Activated CD8-positive, alpha-beta T cell treated with anti-CD3 and anti-CD28 coated beads, Interleukin-2, amount 10 ng/mL, durations not matched to agents 7 days and 5 days (primary cell): ENCODE measurements at regions not wholly inside any gene's neighbourhood (a gene's known extent, or its start where the extent isn't known, plus 50 kb on each side); places are given as distances from the start of the nearest gene placed in this dataset.
"Not testable (repeated sequence)": the region's sequence is repeated elsewhere in the genome, so short reads cannot be mapped to it uniquely, and the experiment has no call there.

Experiments used
- ATAC-seq: fragments of 150-1000 bp; cut with Tn5 transposase; one replicate; pipeline ENCODE4 v1.10.0; 2021; ENCODE audit warnings: moderate library complexity
- CTCF ChIA-PET: fragments of 350-600 bp; sonication (Branson Sonifier 250); formaldehyde crosslinking; loops from one replicate; lab custom pipeline; 2021; ENCODE audit warnings: antibody characterized with exemption; lab: Charles Lee
- POLR2A ChIA-PET: fragments of 350-600 bp; sonication (Branson Sonifier 250); formaldehyde crosslinking; loops from one replicate; lab custom pipeline; 2021; ENCODE audit warnings: antibody characterized with exemption; lab: Charles Lee
- DNase-seq: peaks from one replicate; pipeline ENCODE4 v3.0.0-alpha.2; 2020
- H3K27ac Mint-ChIP-seq: one replicate; pipeline ENCODE4 v1.8.0; 2021; ENCODE audit warnings: mild to moderate bottlenecking, mixed read lengths
- H3K27me3 Mint-ChIP-seq: one replicate; pipeline ENCODE4 v1.8.0; 2021; ENCODE audit warnings: low read depth, mixed read lengths
- H3K36me3 Mint-ChIP-seq: one replicate; pipeline ENCODE4 v1.8.0; 2021; ENCODE audit warnings: low read depth, mixed read lengths
- H3K4me1 Mint-ChIP-seq: one replicate; pipeline ENCODE4 v1.8.0; 2021; ENCODE audit warnings: low read depth, mixed read lengths
- H3K4me3 Mint-ChIP-seq: one replicate; pipeline ENCODE4 v1.8.0; 2021; ENCODE audit warnings: mild to moderate bottlenecking, mixed read lengths
- H3K9me3 Mint-ChIP-seq: one replicate; pipeline ENCODE4 v1.8.0; 2022; ENCODE audit warnings: mixed read lengths; ENCODE audit not compliant: insufficient read depth

DNA sequence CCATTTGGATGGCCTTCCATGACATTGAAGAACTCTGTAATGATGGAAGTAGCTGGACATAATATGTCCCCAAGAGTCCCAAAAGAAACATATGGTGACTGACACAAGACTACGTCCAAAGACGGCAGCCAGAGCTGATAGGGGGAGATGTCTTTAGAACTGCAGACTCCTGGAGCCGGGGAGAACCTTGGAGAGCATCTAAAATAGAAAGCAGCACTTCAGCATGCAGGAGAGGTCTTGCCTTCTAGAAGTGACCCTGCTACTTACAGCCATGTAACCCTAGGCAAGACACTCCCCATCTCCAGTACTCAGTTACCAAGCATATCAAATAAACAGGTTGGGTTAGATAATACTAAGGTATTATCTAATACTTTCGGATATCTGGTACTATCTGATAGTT, 143.8 kb upstream of the BCL6 start:
- H3K9me3 Mint-ChIP-seq = peaks cover 8% of the 10 kb centered on the region
- peak overlapping the region; percentile 13 for H3K27ac Mint-ChIP-seq
- DNase-seq (no peak), ATAC-seq (no peak)
- CTCF ChIA-PET = interaction anchor here (0.9 kb wide), 1 partner anchor 83 kb away, joined by 4 read pairs; no protein-coding TSS in a partner anchor
- POLR2A ChIA-PET = no interaction called here
- peaks cover 3% of the 10 kb centered on the region for H3K27me3 Mint-ChIP-seq
- no peak overlapping the region for H3K4me3 Mint-ChIP-seq
- peaks cover 8% of the 10 kb centered on the region for H3K36me3 Mint-ChIP-seq
- H3K4me1 Mint-ChIP-seq = peaks cover 13% of the 10 kb centered on the region

GRCh38 chr3:187889601-187890404, 144.5 kb upstream of the BCL6 start:
- POLR2A ChIA-PET = no interaction called here
- Mint-ChIP-seq H3K27ac (peak overlapping the region; percentile 85), H3K9me3 (peaks cover 8% of the 10 kb centered on the region), H3K4me1 (peaks cover 13% of the 10 kb centered on the region), H3K27me3 (peaks cover 3% of the 10 kb centered on the region), H3K4me3 (peak overlapping the region; percentile 27), H3K36me3 (peaks cover 8% of the 10 kb centered on the region)
- CTCF ChIA-PET = interaction anchor here (0.9 kb wide), 1 partner anchor 83 kb away, joined by 4 read pairs; no protein-coding TSS in a partner anchor
- no peak for DNase-seq
- peak; percentile 61 for ATAC-seq

- H3K27ac Mint-ChIP-seq, H3K4me3 Mint-ChIP-seq, H3K27me3 Mint-ChIP-seq, H3K9me3 Mint-ChIP-seq, POLR2A ChIA-PET, ATAC-seq, DNase-seq, H3K36me3 Mint-ChIP-seq, CTCF ChIA-PET: not testable (repeated sequence)
- H3K4me1 Mint-ChIP-seq = peaks cover 13% of the 10 kb centered on the region
Measured at GRCh38 chr3:187890405-187890752, 145.1 kb upstream of the BCL6 start.

DNA sequence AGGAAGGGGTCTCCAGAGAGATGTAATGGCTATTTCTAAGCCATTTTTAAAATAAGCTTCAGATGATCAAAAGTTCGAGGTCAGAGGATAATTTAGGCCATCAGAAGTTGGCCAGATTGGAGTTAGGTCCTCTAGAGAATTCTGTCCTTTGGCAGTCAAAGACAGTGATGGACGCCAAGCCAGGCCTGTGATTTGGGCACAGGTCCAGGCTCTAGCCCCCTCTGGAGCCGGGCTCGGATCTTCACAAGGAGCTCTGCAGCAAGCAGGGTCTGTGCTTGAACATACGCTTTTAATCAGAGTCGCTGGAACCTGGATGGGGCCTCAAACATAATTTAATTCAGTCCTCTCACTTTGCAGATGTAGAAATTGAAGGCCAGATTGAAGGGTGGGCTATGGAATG, 151.4 kb upstream of the BCL6 start:
- no peak for DNase-seq
- CTCF ChIA-PET = interaction anchor here (1.4 kb wide), 1 partner anchor 149 kb away, joined by 4 read pairs; no protein-coding TSS in a partner anchor
- Mint-ChIP-seq H3K9me3 (peaks cover 4% of the 10 kb centered on the region), H3K4me3 (no peak overlapping the region), H3K27ac (no peak overlapping the region), H3K36me3 (no peaks in the 10 kb centered on the region), H3K27me3 (no peaks in the 10 kb centered on the region), H3K4me1 (peaks cover 12% of the 10 kb centered on the region)
- ATAC-seq = no peak
- POLR2A ChIA-PET = no interaction called here

DNA sequence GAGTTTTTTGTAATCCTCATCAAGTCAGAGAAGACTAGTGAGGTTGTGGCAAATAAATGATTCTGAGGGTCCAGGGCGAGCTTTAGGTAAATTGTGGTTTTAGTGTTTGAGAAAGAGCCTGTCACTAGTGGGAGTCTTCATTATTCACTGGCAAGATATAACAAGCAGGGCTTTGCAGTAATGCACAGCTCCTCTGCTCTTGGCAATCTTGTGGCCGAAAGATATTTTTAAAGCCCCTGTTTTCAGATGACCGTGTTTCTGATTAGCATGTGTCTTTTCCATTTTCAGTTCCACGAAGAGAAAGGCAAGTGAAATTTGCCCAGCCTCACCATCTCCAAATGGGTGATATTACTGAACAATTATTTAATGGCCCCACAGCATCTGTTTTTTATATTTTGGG, 154.0 kb upstream of the BCL6 start:
- DNase-seq = no peak
- POLR2A ChIA-PET = no interaction called here
- Mint-ChIP-seq H3K27ac (no peak overlapping the region), H3K4me3 (no peak overlapping the region), H3K36me3 (peaks cover 2% of the 10 kb centered on the region), H3K4me1 (peaks cover 17% of the 10 kb centered on the region), H3K9me3 (peaks cover 4% of the 10 kb centered on the region), H3K27me3 (no peaks in the 10 kb centered on the region)
- no peak for ATAC-seq
- CTCF ChIA-PET = interaction anchor here (1.0 kb wide), 1 partner anchor 11 kb away, joined by 4 read pairs; no protein-coding TSS in a partner anchor

GRCh38 chr3:187900993-187901755, 155.9 kb upstream of the BCL6 start:
- CTCF ChIA-PET = no interaction called here
- Mint-ChIP-seq H3K9me3 (peaks cover under 1% of the 10 kb centered on the region), H3K4me3 (no peak overlapping the region), H3K27me3 (no peaks in the 10 kb centered on the region), H3K27ac (no peak overlapping the region), H3K36me3 (peaks cover 2% of the 10 kb centered on the region), H3K4me1 (peaks cover 17% of the 10 kb centered on the region)
- no peak for ATAC-seq
- DNase-seq = no peak
- POLR2A ChIA-PET = interaction anchor here (0.9 kb wide), 1 partner anchor 98 kb away, joined by 3 read pairs; no protein-coding TSS in a partner anchor

GRCh38 chr3:187902041-187902471, 156.8 kb upstream of the BCL6 start:
- Mint-ChIP-seq H3K4me1 (peaks cover 17% of the 10 kb centered on the region), H3K4me3 (no peak overlapping the region), H3K27ac (no peak overlapping the region), H3K9me3 (no peaks in the 10 kb centered on the region), H3K27me3 (no peaks in the 10 kb centered on the region), H3K36me3 (peaks cover 2% of the 10 kb centered on the region)
- POLR2A ChIA-PET = no interaction called here
- CTCF ChIA-PET = no interaction called here
- DNase-seq (no peak), ATAC-seq (no peak)

DNA sequence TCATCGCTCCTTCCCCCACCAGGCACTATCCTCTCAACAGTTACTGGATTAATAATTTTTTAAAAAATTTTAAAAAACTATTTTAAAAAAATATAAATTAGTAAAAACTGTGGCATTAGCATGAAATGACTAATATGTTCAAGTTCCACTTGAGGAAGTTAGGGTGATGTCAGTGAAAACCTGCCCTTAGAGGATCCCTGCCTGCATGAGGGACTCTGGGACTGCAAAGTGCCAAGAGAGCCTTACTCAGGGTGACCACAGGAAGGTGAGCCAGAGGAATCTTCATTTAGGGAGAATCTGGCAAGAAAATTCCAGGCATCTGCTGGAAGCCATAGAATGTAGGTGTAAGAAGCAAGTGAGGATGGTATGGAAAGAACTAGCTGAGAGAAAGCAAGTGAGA, 157.7 kb upstream of the BCL6 start:
- Mint-ChIP-seq H3K9me3 (no peaks in the 10 kb centered on the region), H3K27ac (no peak overlapping the region), H3K36me3 (peaks cover 2% of the 10 kb centered on the region), H3K27me3 (no peaks in the 10 kb centered on the region), H3K4me1 (peaks cover 17% of the 10 kb centered on the region), H3K4me3 (no peak overlapping the region)
- DNase-seq = no peak
- ATAC-seq = no peak
- ChIA-PET POLR2A (no interaction called here), CTCF (no interaction called here)

DNA sequence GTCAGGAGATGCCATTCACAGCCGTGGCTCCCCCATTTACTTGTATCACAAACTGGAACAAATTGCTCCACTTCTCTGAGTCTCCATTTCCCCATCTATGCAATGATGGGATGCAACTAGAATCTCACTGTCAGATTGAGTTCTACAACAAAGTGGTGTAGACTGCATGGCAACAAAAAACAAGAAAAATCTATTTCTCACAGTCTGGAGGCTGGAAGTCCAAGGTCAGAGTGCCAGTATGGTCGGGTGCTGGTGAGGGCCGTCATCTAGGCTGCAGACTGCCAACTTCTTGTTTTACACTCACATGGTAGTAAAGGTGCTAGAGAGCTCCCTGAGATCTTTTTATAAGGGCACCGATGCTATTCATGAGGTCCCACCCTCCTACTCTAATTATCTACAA, 158.4 kb upstream of the BCL6 start:
- no peaks in the 10 kb centered on the region for H3K27me3 Mint-ChIP-seq
- ChIA-PET CTCF (no interaction called here), POLR2A (no interaction called here)
- H3K9me3 Mint-ChIP-seq = no peaks in the 10 kb centered on the region
- H3K4me1 Mint-ChIP-seq = peaks cover 17% of the 10 kb centered on the region
- DNase-seq = no peak
- H3K36me3 Mint-ChIP-seq = peaks cover 2% of the 10 kb centered on the region
- no peak overlapping the region for H3K4me3 Mint-ChIP-seq
- no peak for ATAC-seq
- H3K27ac Mint-ChIP-seq = no peak overlapping the region

GRCh38 chr3:187906416-187906815, 161.1 kb upstream of the BCL6 start:
- ChIA-PET CTCF (interaction anchor here (0.7 to 1.4 kb wide), 4 partner anchors 12 to 157 kb away, joined by 3 to 4 read pairs (median 4); no protein-coding TSS in a partner anchor), POLR2A (interaction anchor here (0.8 kb wide), 1 partner anchor 144 kb away, joined by 5 read pairs; no protein-coding TSS in a partner anchor)
- no peaks in the 10 kb centered on the region for H3K27me3 Mint-ChIP-seq

DNA sequence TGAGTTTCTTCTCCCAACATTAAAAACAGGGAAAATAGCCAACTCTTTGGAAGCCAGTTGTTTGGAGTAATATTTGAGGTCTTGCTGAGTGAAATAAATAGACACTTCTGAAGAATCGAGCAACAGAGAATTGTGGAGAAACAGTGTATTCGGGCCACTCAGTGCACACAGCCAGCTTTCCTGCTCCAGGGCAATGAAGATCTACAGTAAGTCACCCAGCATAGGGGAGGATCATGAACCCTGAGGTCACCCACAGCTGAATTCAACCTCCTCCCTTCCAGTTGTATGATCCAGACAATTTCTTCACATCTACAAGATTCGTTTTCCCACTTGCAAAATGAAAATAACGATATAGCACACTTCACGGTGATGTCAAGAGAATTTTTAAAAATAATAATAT, 161.7 kb upstream of the BCL6 start:
- DNase-seq = no peak
- no peaks in the 10 kb centered on the region for H3K27me3 Mint-ChIP-seq
- peaks cover 18% of the 10 kb centered on the region for H3K4me1 Mint-ChIP-seq
- H3K4me3 Mint-ChIP-seq = no peak overlapping the region
- H3K27ac Mint-ChIP-seq = no peak overlapping the region
- CTCF ChIA-PET = interaction anchor here (1.1 to 1.4 kb wide), 2 partner anchors 11 to 157 kb away, joined by 4 read pairs; no protein-coding TSS in a partner anchor
- peaks cover 5% of the 10 kb centered on the region for H3K9me3 Mint-ChIP-seq
- peaks cover 2% of the 10 kb centered on the region for H3K36me3 Mint-ChIP-seq
- POLR2A ChIA-PET = no interaction called here
- no peak for ATAC-seq

More at GRCh38 chr3:187906416-187906815, 161.1 kb upstream of the BCL6 start:
- DNase-seq = no peak
- Mint-ChIP-seq H3K27ac (no peak overlapping the region), H3K4me3 (no peak overlapping the region), H3K9me3 (peaks cover 5% of the 10 kb centered on the region), H3K4me1 (peaks cover 23% of the 10 kb centered on the region), H3K36me3 (peaks cover 2% of the 10 kb centered on the region)
- no peak for ATAC-seq

GRCh38 chr3:187909866-187910265, 164.6 kb upstream of the BCL6 start:
- Mint-ChIP-seq H3K36me3 (peaks cover 2% of the 10 kb centered on the region), H3K9me3 (peaks cover 5% of the 10 kb centered on the region), H3K27ac (no peak overlapping the region), H3K4me1 (peaks cover 38% of the 10 kb centered on the region), H3K27me3 (no peaks in the 10 kb centered on the region), H3K4me3 (no peak overlapping the region)
- no peak for DNase-seq
- no peak for ATAC-seq
- CTCF ChIA-PET = no interaction called here
- POLR2A ChIA-PET = no interaction called here
